MM.1S (cell line): ENCODE measurements at regions not wholly inside any gene's neighbourhood (a gene's known extent, or its start where the extent isn't known, plus 50 kb on each side); places are given as distances from the start of the nearest gene placed in this dataset.

Experiments used
- EZH2 ChIP-seq: fragments of 300-600 bp; sonication (generic); optimal IDR thresholded peaks from 2 replicates; pipeline ENCODE3; 2017; ENCODE audit warnings: low read depth, mild to moderate bottlenecking, antibody characterized with exemption, low read length, mixed read lengths
- TF ChIP-seq, protein P1 (sequence below): fragments of 300-600 bp; sonication (generic); IDR thresholded peaks from 2 replicates; pipeline ENCODE4 v1.5.1; 2016; ENCODE audit warnings: antibody characterized with exemption, low read length, mixed read lengths

DNA sequence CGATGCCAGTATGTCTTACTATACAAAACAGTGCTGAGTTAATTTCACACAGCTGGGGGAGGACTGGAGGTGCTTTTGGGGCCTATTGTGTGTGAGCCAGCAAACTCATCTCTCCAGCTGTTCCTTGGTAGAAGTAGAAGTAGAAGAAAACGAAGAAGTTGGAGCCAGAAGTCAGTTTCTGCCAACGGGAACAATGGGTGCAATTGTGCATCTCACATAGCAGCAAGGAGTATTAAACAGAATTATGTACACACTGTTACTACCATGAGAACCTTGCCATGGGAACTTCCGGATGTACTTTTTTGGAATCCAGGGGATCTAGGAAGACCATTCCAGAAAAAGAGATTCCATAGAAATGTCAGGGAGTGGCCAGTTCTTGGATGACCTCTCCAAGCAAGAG lies 88.6 kb downstream of the VCPKMT start:
- TF ChIP-seq, protein P1, sequence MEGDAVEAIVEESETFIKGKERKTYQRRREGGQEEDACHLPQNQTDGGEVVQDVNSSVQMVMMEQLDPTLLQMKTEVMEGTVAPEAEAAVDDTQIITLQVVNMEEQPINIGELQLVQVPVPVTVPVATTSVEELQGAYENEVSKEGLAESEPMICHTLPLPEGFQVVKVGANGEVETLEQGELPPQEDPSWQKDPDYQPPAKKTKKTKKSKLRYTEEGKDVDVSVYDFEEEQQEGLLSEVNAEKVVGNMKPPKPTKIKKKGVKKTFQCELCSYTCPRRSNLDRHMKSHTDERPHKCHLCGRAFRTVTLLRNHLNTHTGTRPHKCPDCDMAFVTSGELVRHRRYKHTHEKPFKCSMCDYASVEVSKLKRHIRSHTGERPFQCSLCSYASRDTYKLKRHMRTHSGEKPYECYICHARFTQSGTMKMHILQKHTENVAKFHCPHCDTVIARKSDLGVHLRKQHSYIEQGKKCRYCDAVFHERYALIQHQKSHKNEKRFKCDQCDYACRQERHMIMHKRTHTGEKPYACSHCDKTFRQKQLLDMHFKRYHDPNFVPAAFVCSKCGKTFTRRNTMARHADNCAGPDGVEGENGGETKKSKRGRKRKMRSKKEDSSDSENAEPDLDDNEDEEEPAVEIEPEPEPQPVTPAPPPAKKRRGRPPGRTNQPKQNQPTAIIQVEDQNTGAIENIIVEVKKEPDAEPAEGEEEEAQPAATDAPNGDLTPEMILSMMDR = no peak
- TF ChIP-seq EZH2 = no peak
